Panc1 (cell line): ENCODE measurements at regions not wholly inside any gene's neighbourhood (a gene's known extent, or its start where the extent isn't known, plus 50 kb on each side); places are given as distances from the start of the nearest gene placed in this dataset.

Source experiments
- ATAC-seq: fragments of 200-7000 bp; cut with Tn5 transposase; 2 replicates; pipeline ENCODE4 v1.9.1; 2020; ENCODE audit warnings: mild to moderate bottlenecking, moderate library complexity
- BruUV-seq: library from RNA; stranded (reverse); fragments of 400-500 nt; replicated peaks from 2 replicates; lab custom pipeline; 2021; lab: Mats Ljungman, UMichigan
- CTCF ChIA-PET: fragments of 300-600 bp; sonication (Branson Sonifier 250); formaldehyde crosslinking; loops from one replicate; lab custom pipeline; 2022; ENCODE audit warnings: antibody characterized with exemption; lab: Charles Lee
- POLR2A ChIA-PET: fragments of 300-600 bp; sonication (Branson Sonifier 250); formaldehyde crosslinking; loops from one replicate; lab custom pipeline; 2022; ENCODE audit warnings: antibody characterized with exemption; lab: Charles Lee
- DNase-seq: peaks from one replicate; pipeline ENCODE4 v3.0.0-alpha.2; 2010; ENCODE audit warnings: low read depth, low spot score
- H3K27ac ChIP-seq: 2 replicates; pipeline ENCODE4 v1.5.1; 2011; ENCODE audit warnings: mild to moderate bottlenecking, low read length, inconsistent platforms
- H3K27me3 ChIP-seq: fragments of 200-500 bp; sonication (Bioruptor generic); 2 replicates; pipeline ENCODE4 v1.6.0; 2014; ENCODE audit warnings: low read length, inconsistent platforms; ENCODE audit not compliant: control insufficient read depth, insufficient read depth
- H3K36me3 ChIP-seq: fragments of 200-500 bp; sonication (Bioruptor generic); 2 replicates; pipeline ENCODE4 v1.5.1; 2014; ENCODE audit warnings: inconsistent platforms, mild to moderate bottlenecking, low read length, moderate library complexity; ENCODE audit not compliant: control insufficient read depth, insufficient read depth
- H3K4me1 ChIP-seq: 2 replicates; pipeline ENCODE4 v1.5.1; 2011; ENCODE audit warnings: inconsistent platforms, mild to moderate bottlenecking, low read length, moderate library complexity; ENCODE audit not compliant: control insufficient read depth, insufficient read depth
- H3K4me3 ChIP-seq, 2 experiments: 2 replicates each; pipeline ENCODE4 v1.5.1; 2011 to 2012; ENCODE audit warnings: low read depth in 2 of 2, low read length in 2 of 2, mild to moderate bottlenecking in 2 of 2, inconsistent platforms in 1 of 2, moderate library complexity in 1 of 2
- H3K9me3 ChIP-seq: fragments of 200-500 bp; sonication (Bioruptor generic); 2 replicates; pipeline ENCODE4 v1.5.1; 2014; ENCODE audit warnings: low read depth, mild to moderate bottlenecking, inconsistent platforms, low read length, moderate library complexity; ENCODE audit not compliant: control insufficient read depth, insufficient read depth
- CTCF ChIP-seq: fragments of 450-650 bp; IDR thresholded peaks from 2 replicates; pipeline ENCODE4 v1.5.1; 2017; ENCODE audit warnings: mild to moderate bottlenecking
- POLR2AphosphoS5 ChIP-seq: IDR thresholded peaks from 2 replicates; pipeline ENCODE4 v1.6.1; 2012; ENCODE audit warnings: mild to moderate bottlenecking, low read depth, low read length, moderate library complexity
- REST ChIP-seq, 2 experiments: IDR thresholded peaks; 2 replicates each; pipeline ENCODE4 v1.6.1; 2011 to 2012; ENCODE audit warnings: low read depth in 2 of 2, control low read depth in 1 of 2, low read length in 1 of 2, mild to moderate bottlenecking in 1 of 2, moderate library complexity in 1 of 2; ENCODE audit not compliant: insufficient read depth in 1 of 2
- SIN3A ChIP-seq: IDR thresholded peaks from 2 replicates; pipeline ENCODE4 v1.6.1; 2012; ENCODE audit warnings: low read depth, mild to moderate bottlenecking, low read length, moderate library complexity, borderline replicate concordance; ENCODE audit not compliant: insufficient read depth
- TCF7L2 ChIP-seq: IDR thresholded peaks from 2 replicates; pipeline ENCODE4 v1.6.1; 2011; ENCODE audit warnings: mild to moderate bottlenecking, low read depth, low read length, inconsistent platforms
- in situ Hi-C: cut with HindIII; loops from 2 replicates; pipeline ENCODE4 v1.10.0; 2016; ENCODE audit warnings: low sequenced_read_pairs, low pct_unique_long_range_greater_than_20kb
- intact Hi-C: fragments of 100-400 bp; cut with micrococcal nuclease; formaldehyde crosslinking; loops from one replicate; pipeline ENCODE4 v1.10.0; 2022; ENCODE audit not compliant: unreplicated experiment

- CTCF ChIA-PET: no interaction called here
- no peaks in the 10 kb centered on the region for H3K27me3 ChIP-seq
Measured at GRCh38 chr2:166671235-166671634, 177.2 kb upstream of the SCN7A start.

GRCh38 chr2:166665991-166666940 is 172.2 kb upstream of the SCN7A start:
- CTCF ChIA-PET: no interaction called here
- in situ Hi-C loops: no loop called here
- ATAC-seq: no peak
- TF ChIP-seq REST (IDR thresholded peaks at IDR 0.05; ENCODE audit: insufficient read depth in 1 of 2, low read depth in 2 of 2, low read length in 1 of 2) (no peak), CTCF (no peak), SIN3A (no peak), POLR2AphosphoS5 (no peak)

More at GRCh38 chr2:166671235-166671634, 177.2 kb upstream of the SCN7A start:
- Histone ChIP-seq H3K36me3 (no peaks in the 10 kb centered on the region), H3K9me3 (no peaks in the 10 kb centered on the region), H3K4me3 (no peak overlapping the region), H3K4me1 (no peaks in the 10 kb centered on the region), H3K27ac (no peak overlapping the region)
- ATAC-seq (no peak), DNase-seq (no peak)
- in situ Hi-C loops (no loop called here), intact Hi-C loops (no loop called here)
- BruUV-seq: no TSS peak
- POLR2A ChIA-PET: no interaction called here
- TF ChIP-seq TCF7L2 (no peak), REST (IDR thresholded peaks at IDR 0.05; ENCODE audit: insufficient read depth in 1 of 2, low read depth in 2 of 2, low read length in 1 of 2) (no peak), CTCF (no peak), SIN3A (no peak), POLR2AphosphoS5 (no peak)

More at GRCh38 chr2:166665991-166666940, 172.2 kb upstream of the SCN7A start:
- no peaks in the 10 kb centered on the region for H3K9me3 ChIP-seq
- no peak for DNase-seq
- intact Hi-C loops: no loop called here
- H3K27me3 ChIP-seq: no peaks in the 10 kb centered on the region
- BruUV-seq: no TSS peak
- H3K36me3 ChIP-seq: no peaks in the 10 kb centered on the region
- POLR2A ChIA-PET: no interaction called here
- H3K4me1 ChIP-seq: no peaks in the 10 kb centered on the region
- no peak overlapping the region for H3K4me3 ChIP-seq
- H3K27ac ChIP-seq: no peak overlapping the region
